ENCODE measurements at regions not wholly inside any gene's neighbourhood (a gene's known extent, or its start where the extent isn't known, plus 50 kb on each side); places are given as distances from the start of the nearest gene placed in this dataset.
"Not testable (repeated sequence)": the region's sequence is repeated elsewhere in the genome, so short reads cannot be mapped to it uniquely, and the experiment has no call there.

DNA sequence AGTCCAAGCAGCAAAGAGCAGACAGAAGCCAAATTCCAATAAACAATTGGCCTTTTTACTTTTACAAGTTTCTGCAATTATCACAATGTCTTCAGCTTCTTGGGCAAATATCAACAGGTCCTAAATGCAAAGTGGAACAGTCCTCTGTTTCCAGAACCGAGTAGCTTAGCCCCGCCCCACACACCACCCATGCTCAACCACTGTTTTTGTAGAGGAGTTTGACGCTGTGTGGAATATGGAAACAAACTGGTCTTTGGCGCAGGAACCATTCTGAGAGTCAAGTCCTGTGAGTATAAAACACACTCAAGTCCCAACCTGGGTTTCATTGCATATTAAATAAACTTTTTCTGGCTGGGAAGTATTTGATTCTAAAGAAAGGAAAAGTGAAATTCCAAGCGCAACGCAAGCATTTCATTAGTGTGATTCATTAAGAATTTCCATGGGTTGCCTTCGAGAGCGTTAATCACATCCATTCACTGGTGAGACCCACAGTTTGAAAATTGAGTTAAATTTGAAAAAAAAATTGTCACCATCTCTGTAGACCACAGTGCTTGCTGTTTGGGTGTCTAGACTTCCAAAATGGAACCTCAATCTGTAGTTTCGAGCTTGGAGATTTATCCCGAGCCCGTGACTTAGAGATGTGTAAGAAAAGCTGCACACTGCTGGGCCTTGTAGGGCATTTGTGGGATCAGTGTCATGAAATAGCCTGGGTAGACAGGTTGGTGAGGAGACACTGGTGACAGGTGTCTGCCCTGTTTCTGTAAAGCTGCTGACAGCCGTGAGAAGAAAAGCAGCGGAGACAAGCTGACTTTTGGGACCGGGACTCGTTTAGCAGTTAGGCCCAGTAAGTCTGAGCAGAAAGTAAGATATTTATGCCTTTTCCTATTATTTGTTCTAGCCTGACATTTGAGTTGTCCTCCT is 96.1 kb downstream of the DAD1 start:
- no peak for DNase-seq
- CTCF ChIA-PET: no interaction called here
- intact Hi-C loops (cut with DNase I, micrococcal nuclease): loop anchor here (2.0 to 5.0 kb wide), 5 partner anchors 14 to 501 kb away; no protein-coding TSS in a partner anchor
- no peak for ATAC-seq
- Mint-ChIP-seq H3K4me1 (peaks cover 7% of the 10 kb centered on the region), H3K36me3 (ENCODE audit: low read depth) (peaks cover 96% of the 10 kb centered on the region), H3K27me3 (no peaks in the 10 kb centered on the region), H3K4me3 (peak overlapping the region; percentile 84), H3K9me3 (ENCODE audit: low read depth) (no peaks in the 10 kb centered on the region), H3K27ac (peak overlapping the region; percentile 99)
- POLR2A ChIA-PET: interaction anchor here (0.6 to 2.0 kb wide), 6 partner anchors 13 to 1056 kb away, joined by 3 to 6 read pairs (median 5); no protein-coding TSS in a partner anchor

DNA sequence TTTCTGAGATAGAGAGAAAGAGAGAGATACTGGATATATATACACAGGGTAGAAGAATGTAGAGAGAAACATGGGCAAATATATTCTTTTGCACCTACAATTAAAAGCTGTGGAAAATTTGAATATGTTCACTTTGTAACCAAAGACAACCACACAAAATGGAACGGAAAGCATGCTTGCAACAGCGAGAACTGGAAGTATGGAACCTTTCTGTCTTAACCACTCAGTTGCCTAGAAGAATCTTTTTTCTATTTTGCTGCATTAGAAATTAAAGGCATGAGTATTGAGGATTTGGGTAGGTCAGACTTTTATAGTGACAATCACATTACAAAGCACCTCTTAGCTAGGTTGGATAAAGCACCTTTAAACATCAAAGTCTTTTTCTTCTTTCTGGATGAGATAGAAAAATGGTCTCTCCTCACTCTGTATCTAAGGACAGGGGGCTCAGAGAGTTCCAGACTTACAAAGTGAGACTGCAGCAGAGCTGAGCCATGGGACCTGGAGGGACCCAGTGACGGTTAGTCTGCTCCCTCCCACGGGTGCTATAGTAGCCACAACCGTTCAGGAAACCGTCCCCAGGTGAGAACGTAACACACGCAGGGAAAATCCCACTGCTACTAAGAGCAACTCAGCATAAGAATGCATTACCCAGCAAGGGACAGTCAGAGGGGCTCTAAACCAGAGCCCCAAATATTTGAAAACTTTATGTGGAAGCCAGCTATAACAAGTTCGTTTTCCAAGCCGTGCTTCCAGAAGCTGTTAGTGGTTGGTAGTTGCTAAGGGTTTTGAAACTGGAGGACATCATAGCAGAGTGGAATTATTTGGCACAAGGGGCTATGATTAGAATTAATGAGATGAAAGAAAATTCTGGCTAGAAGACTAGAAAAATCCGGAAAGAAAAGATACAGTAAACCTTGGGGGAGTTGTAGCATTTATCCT is 97.1 kb downstream of the DAD1 start:
- peaks cover 95% of the 10 kb centered on the region for H3K36me3 Mint-ChIP-seq (ENCODE audit: low read depth)
- H3K27me3 Mint-ChIP-seq: no peaks in the 10 kb centered on the region
- ChIA-PET CTCF (interaction anchor here (0.6 kb wide), 1 partner anchor 115 kb away, joined by 3 read pairs; no protein-coding TSS in a partner anchor), POLR2A (interaction anchor here (0.7 to 1.3 kb wide), 3 partner anchors 14 to 1055 kb away, joined by 5 read pairs; no protein-coding TSS in a partner anchor)
- intact Hi-C loops (cut with DNase I, micrococcal nuclease): loop anchor here (2.0 to 5.0 kb wide), 5 partner anchors 15 to 500 kb away; no protein-coding TSS in a partner anchor
- H3K9me3 Mint-ChIP-seq (ENCODE audit: low read depth): no peaks in the 10 kb centered on the region
- DNase-seq: peak; percentile 65
- H3K27ac Mint-ChIP-seq: peak overlapping the region; percentile 99
- peaks cover 7% of the 10 kb centered on the region for H3K4me1 Mint-ChIP-seq
- peak; percentile 37 for ATAC-seq
- peak overlapping the region; percentile 84 for H3K4me3 Mint-ChIP-seq

DNA sequence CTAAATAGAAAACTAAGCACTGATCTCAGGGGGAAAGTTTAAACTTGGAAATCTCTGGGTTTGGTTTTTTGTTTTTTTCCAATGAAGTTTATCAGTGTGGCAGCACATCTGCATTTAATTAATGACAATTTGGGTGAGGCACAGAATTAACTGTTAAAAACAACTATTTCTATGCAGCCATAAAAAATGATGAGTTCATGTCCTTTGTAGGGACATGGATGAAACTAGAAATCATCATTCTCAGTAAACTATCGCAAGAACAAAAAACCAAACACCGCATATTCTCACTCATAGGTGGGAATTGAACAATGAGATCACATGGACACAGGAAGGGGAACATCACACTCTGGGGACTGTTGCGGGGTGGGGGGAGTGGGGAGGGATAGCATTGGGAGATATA is 98.0 kb downstream of the DAD1 start:
- intact Hi-C loops (cut with DNase I, micrococcal nuclease): loop anchor here (5.0 kb wide), 4 partner anchors 174 to 499 kb away; no protein-coding TSS in a partner anchor
- ChIA-PET POLR2A (interaction anchor here (0.6 to 0.9 kb wide), 2 partner anchors 61 to 97 kb away, joined by 4 to 9 read pairs; no protein-coding TSS in a partner anchor), CTCF (interaction anchor here (1.0 kb wide), 1 partner anchor 49 kb away, joined by 4 read pairs; no protein-coding TSS in a partner anchor)
- DNase-seq; H3K9me3 Mint-ChIP-seq (ENCODE audit: low read depth); H3K27me3 Mint-ChIP-seq; H3K4me1 Mint-ChIP-seq; ATAC-seq: not testable (repeated sequence)
- Mint-ChIP-seq H3K4me3 (peak overlapping the region; percentile 84), H3K36me3 (ENCODE audit: low read depth) (peaks cover 92% of the 10 kb centered on the region), H3K27ac (peak overlapping the region; percentile 99)

DNA sequence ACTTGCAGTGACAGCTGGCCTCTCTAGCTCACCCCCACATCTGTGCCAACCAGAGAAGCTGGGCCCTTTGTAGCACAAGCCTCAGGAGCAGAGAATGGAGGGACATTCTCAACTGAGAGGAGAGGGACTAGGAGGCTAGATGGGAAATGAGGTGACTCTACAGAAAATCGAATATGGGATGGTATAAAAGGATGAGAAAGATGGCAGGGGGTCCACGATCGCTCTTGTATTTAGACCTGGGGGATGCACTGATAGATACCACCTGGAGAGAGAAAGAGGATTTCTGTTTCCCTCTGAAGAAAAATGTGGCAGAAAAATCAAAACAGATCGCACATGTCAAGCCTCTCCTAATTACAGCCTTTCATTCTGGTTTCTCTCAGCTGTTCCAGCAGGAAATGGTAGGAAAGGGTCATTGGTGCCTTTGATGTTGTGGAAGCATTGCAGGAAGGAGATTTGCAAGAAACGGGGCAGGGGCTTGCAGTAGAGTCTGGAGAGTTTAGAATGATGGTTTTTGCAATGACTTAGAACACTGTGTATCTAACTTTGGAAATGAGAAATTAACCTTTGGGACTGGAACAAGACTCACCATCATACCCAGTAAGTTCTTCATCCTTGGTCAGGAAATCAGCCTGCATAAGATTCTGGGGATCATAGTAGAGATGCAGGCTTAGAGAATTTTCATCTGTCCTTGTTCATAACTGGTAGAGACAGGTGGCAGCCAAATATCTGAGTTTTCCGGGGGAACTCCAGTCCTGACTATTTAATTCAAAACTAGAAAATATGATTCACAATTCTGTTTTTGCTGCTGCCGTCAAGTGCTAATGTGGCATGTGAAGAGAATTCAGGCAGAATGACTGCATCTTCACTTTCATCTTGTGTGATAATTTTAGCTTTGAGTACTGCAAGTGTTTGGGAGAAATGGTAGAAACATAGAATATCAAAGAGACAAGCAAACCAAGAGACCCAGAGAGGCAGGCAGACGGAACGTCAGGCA is 98.8 kb downstream of the DAD1 start:
- Mint-ChIP-seq H3K27me3 (no peaks in the 10 kb centered on the region), H3K4me1 (peaks cover 7% of the 10 kb centered on the region), H3K9me3 (ENCODE audit: low read depth) (no peaks in the 10 kb centered on the region), H3K27ac (peak overlapping the region; percentile 99), H3K36me3 (ENCODE audit: low read depth) (peaks cover 89% of the 10 kb centered on the region), H3K4me3 (peak overlapping the region; percentile 84)
- DNase-seq: no peak
- intact Hi-C loops (cut with DNase I, micrococcal nuclease): loop anchor here (1.0 to 5.0 kb wide), 5 partner anchors 173 to 498 kb away; no protein-coding TSS in a partner anchor
- ChIA-PET POLR2A (interaction anchor here (0.6 to 1.3 kb wide), 4 partner anchors 16 to 98 kb away, joined by 3 to 9 read pairs (median 4); no protein-coding TSS in a partner anchor), CTCF (interaction anchor here (1.0 to 1.1 kb wide), 2 partner anchors 10 to 50 kb away, joined by 4 read pairs; no protein-coding TSS in a partner anchor)
- ATAC-seq: peak; percentile 21

DNA sequence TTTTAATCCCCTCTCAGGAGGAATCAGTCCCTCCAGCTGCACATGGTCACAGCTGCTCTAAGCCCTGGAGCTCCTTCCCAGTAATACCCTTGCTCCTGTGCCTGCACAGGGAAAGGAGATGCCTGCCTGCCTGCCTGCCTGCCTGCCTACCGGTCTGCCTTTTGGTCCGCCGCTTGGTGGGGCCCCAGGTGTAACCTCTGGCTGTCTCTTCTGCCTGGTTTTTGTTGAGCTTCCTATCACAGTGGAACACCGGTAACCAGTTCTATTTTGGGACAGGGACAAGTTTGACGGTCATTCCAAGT is 99.8 kb downstream of the DAD1 start:
- no peaks in the 10 kb centered on the region for H3K27me3 Mint-ChIP-seq
- ChIA-PET CTCF (no interaction called here), POLR2A (interaction anchor here (0.8 to 1.3 kb wide), 2 partner anchors 17 to 67 kb away, joined by 3 to 5 read pairs; no protein-coding TSS in a partner anchor)
- ATAC-seq: no peak
- intact Hi-C loops (cut with DNase I, micrococcal nuclease): no loop called here
- peaks cover 84% of the 10 kb centered on the region for H3K36me3 Mint-ChIP-seq (ENCODE audit: low read depth)
- H3K9me3 Mint-ChIP-seq (ENCODE audit: low read depth): no peaks in the 10 kb centered on the region
- peak overlapping the region; percentile 99 for H3K27ac Mint-ChIP-seq
- DNase-seq: peak; percentile 26
- peak overlapping the region; percentile 84 for H3K4me3 Mint-ChIP-seq
- H3K4me1 Mint-ChIP-seq: peaks cover 7% of the 10 kb centered on the region

DNA sequence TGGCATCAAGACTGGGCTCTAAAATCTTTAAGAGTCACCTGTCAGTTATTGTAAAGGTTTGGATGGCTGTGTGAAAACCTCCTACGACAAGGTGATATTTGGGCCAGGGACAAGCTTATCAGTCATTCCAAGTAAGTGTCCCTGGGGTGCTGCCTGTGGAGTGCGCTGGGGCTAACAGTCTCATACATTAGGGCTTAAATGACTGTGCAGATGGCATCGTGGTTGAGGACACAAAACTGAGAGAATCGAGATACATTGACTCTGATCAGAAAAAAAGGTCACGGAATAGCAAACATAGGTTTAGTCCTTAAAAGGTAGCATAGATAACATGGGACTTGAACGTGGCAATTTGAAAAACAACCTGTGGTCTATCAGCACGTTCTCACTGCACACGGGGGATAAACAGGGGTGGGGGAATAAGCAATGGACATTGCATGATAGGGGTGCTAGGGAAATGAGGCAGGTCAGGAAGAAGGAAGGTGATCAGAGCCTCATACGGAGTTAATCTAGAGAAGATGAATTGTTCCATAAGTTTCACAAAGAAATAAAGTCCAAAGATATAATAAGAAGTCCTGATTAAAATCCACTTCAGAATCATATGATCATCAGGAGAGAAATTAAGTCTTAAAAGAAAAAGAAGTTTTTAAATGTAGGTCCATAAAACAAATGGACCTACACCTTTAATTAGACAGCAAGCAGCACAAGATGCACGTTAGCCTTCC is 100.3 kb downstream of the DAD1 start:
- CTCF ChIA-PET: interaction anchor here (0.6 kb wide), 1 partner anchor 490 kb away, joined by 3 read pairs; no protein-coding TSS in a partner anchor
- Mint-ChIP-seq H3K27ac (peak overlapping the region; percentile 99), H3K9me3 (ENCODE audit: low read depth) (no peaks in the 10 kb centered on the region), H3K27me3 (no peaks in the 10 kb centered on the region), H3K4me1 (peaks cover 7% of the 10 kb centered on the region), H3K4me3 (peak overlapping the region; percentile 84), H3K36me3 (ENCODE audit: low read depth) (peaks cover 84% of the 10 kb centered on the region)
- peak; percentile 11 for ATAC-seq
- DNase-seq: peak; percentile 30
- POLR2A ChIA-PET: interaction anchor here (1.2 to 1.3 kb wide), 2 partner anchors 19 to 67 kb away, joined by 5 to 20 read pairs; no protein-coding TSS in a partner anchor
- intact Hi-C loops (cut with DNase I, micrococcal nuclease): no loop called here

DNA sequence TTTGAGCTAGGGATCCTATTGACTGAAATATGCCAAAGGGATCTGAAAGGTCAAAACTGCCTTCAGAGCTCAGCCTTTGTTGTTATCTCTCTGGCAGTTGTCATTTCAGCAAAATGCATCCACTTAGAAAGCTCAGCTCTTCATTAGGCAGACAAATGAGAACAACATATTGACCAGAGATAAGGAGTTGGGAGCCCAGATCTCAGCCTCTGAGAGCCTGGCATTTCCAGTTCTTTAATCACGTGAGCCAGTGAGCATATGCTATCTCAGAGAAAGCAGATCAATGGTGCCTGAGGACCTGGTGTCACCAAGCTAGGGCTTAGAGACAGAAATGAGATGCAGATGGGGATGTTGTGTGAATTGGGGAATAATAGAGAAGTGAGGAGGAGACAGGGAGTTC is 101.1 kb downstream of the DAD1 start:
- ATAC-seq (no peak), DNase-seq (no peak)
- H3K36me3 Mint-ChIP-seq (ENCODE audit: low read depth): peaks cover 83% of the 10 kb centered on the region
- H3K4me3 Mint-ChIP-seq: peak overlapping the region; percentile 84
- H3K9me3 Mint-ChIP-seq (ENCODE audit: low read depth): no peaks in the 10 kb centered on the region
- H3K4me1 Mint-ChIP-seq: peaks cover 7% of the 10 kb centered on the region
- CTCF ChIA-PET: interaction anchor here (0.5 to 1.0 kb wide), 3 partner anchors 237 to 509 kb away, joined by 3 to 4 read pairs (median 3); no protein-coding TSS in a partner anchor
- intact Hi-C loops (cut with DNase I, micrococcal nuclease): no loop called here
- no peaks in the 10 kb centered on the region for H3K27me3 Mint-ChIP-seq
- H3K27ac Mint-ChIP-seq: peak overlapping the region; percentile 99
- POLR2A ChIA-PET: interaction anchor here (1.2 kb wide), 1 partner anchor 19 kb away, joined by 20 read pairs; no protein-coding TSS in a partner anchor

DNA sequence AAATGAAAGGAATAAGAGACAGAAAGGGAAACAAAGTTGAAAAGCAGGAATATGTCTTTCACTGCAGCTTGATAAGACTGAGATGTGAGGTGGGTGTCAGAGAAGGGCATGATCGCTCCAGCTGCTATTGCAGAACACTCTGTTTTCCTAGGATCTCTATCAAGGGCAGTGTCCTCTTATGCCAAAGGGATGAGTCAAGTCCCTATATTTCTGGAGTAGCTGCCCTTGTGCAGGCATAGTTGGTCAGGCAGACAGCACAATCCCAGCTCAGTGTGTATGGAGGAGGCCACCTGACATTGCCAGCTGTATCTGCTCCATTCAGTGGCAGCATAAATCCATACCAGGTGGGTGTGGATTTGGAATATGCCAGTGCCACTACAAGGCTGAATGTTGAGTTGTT is 101.6 kb downstream of the DAD1 start:
- H3K9me3 Mint-ChIP-seq (ENCODE audit: low read depth): no peaks in the 10 kb centered on the region
- ChIA-PET POLR2A (no interaction called here), CTCF (interaction anchor here (0.5 to 1.0 kb wide), 4 partner anchors 16 to 509 kb away, joined by 3 to 4 read pairs (median 4); no protein-coding TSS in a partner anchor)
- H3K36me3 Mint-ChIP-seq (ENCODE audit: low read depth): peaks cover 80% of the 10 kb centered on the region
- DNase-seq (no peak), ATAC-seq (no peak)
- H3K27me3 Mint-ChIP-seq: no peaks in the 10 kb centered on the region
- peaks cover 7% of the 10 kb centered on the region for H3K4me1 Mint-ChIP-seq
- peak overlapping the region; percentile 99 for H3K27ac Mint-ChIP-seq
- intact Hi-C loops (cut with DNase I, micrococcal nuclease): no loop called here
- H3K4me3 Mint-ChIP-seq: peak overlapping the region; percentile 84

DNA sequence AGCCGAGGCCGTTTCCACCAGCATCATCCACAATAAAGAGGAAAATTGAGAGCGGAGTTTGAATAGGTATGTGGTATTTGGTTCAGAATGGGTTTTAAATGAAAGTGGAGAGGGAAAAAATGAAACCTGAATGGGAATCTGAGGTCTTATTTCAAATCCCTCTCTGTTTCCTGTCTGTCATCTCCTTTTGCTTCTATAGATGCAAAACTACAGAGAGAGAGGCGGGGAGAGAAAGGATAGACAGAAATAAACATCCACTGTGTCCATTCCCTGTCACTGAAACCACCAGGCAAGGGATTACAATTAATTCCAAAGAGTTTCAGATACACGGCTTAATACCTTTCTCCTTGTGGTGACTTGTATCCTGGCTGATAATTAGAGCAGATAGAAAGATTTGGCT is 102.3 kb downstream of the DAD1 start:
- H3K27me3 Mint-ChIP-seq: no peaks in the 10 kb centered on the region
- peak overlapping the region; percentile 84 for H3K4me3 Mint-ChIP-seq
- DNase-seq (no peak), ATAC-seq (no peak)
- ChIA-PET CTCF (interaction anchor here (0.8 kb wide), 2 partner anchors 16 to 265 kb away, joined by 3 to 4 read pairs; no protein-coding TSS in a partner anchor), POLR2A (no interaction called here)
- no peaks in the 10 kb centered on the region for H3K9me3 Mint-ChIP-seq (ENCODE audit: low read depth)
- H3K27ac Mint-ChIP-seq: peak overlapping the region; percentile 99
- intact Hi-C loops (cut with DNase I, micrococcal nuclease): no loop called here
- peaks cover 75% of the 10 kb centered on the region for H3K36me3 Mint-ChIP-seq (ENCODE audit: low read depth)
- H3K4me1 Mint-ChIP-seq: peaks cover 7% of the 10 kb centered on the region

Measured in activated CD4-positive, alpha-beta T cell treated with anti-CD3 and anti-CD28 coated beads for 36 hours (primary cell).